CD4-positive, alpha-beta T cell (primary cell): ENCODE measurements at regions not wholly inside any gene's neighbourhood (a gene's known extent, or its start where the extent isn't known, plus 50 kb on each side); places are given as distances from the start of the nearest gene placed in this dataset.

ENCODE experiments used
- ATAC-seq: fragments of 200-7000 bp; cut with Tn5 transposase; one replicate; pipeline ENCODE4 v1.10.0; 2022; ENCODE audit warnings: mild to moderate bottlenecking; ENCODE audit not compliant: poor library complexity
- CTCF ChIA-PET: fragments of 350-600 bp; sonication (Branson Sonifier 250); formaldehyde crosslinking; loops from one replicate; lab custom pipeline; 2021; ENCODE audit warnings: antibody characterized with exemption, inconsistent platforms; lab: Charles Lee
- POLR2A ChIA-PET: fragments of 350-600 bp; sonication (Branson Sonifier 250); formaldehyde crosslinking; loops from one replicate; lab custom pipeline; 2021; ENCODE audit warnings: antibody characterized with exemption, inconsistent platforms; lab: Charles Lee
- DNase-seq, 14 experiments: peaks; one replicate each; pipeline ENCODE4 v3.0.0-alpha.2; 2013 to 2020; ENCODE audit warnings: mixed read lengths in 2 of 14
- H3K27ac ChIP-seq, 2 donors: one replicate each; pipeline versions ENCODE4 v1.5.1 to v1.7.0; 2013; ENCODE audit warnings: low read length in 2 of 2, low read depth in 1 of 2, mild to moderate bottlenecking in 1 of 2
- H3K27me3 ChIP-seq, 2 experiments: 1 replicate in 1 of 2; 2 replicates in 1 of 2; pipeline versions ENCODE4 v1.6.1 to v1.7.0; 2013; ENCODE audit warnings: low read length in 2 of 2, control low read depth in 1 of 2, mild to moderate bottlenecking in 1 of 2, moderate library complexity in 1 of 2; ENCODE audit not compliant: insufficient read depth in 2 of 2, control insufficient read depth in 1 of 2
- H3K36me3 ChIP-seq: one replicate; pipeline ENCODE4 v1.6.1; 2013; ENCODE audit warnings: low read length, control low read depth; ENCODE audit not compliant: insufficient read depth
- H3K4me1 ChIP-seq: one replicate; pipeline ENCODE4 v1.6.1; 2013; ENCODE audit warnings: low read length, control low read depth; ENCODE audit not compliant: insufficient read depth
- H3K4me3 ChIP-seq: one replicate; pipeline ENCODE4 v1.5.1; 2013; ENCODE audit warnings: mild to moderate bottlenecking, low read length, moderate library complexity
- H3K9me3 ChIP-seq, 2 experiments: 1 replicate in 1 of 2; 2 replicates in 1 of 2; pipeline versions ENCODE4 v1.6.1 to v1.7.0; 2013; ENCODE audit warnings: low read length in 2 of 2, mild to moderate bottlenecking in 2 of 2, control low read depth in 1 of 2, moderate library complexity in 1 of 2; ENCODE audit not compliant: control insufficient read depth in 1 of 2, insufficient read depth in 1 of 2
- H3K27ac Mint-ChIP-seq: one replicate; pipeline ENCODE4 v1.8.0; 2020; ENCODE audit warnings: mixed read lengths
- H3K27me3 Mint-ChIP-seq: one replicate; pipeline ENCODE4 v1.8.0; 2021; ENCODE audit warnings: mixed read lengths
- H3K36me3 Mint-ChIP-seq: one replicate; pipeline ENCODE4 v1.8.0; 2021; ENCODE audit warnings: low read depth, mixed read lengths
- H3K4me1 Mint-ChIP-seq: one replicate; pipeline ENCODE4 v1.8.0; 2021; ENCODE audit warnings: low read depth, mixed read lengths
- H3K4me3 Mint-ChIP-seq: one replicate; pipeline ENCODE4 v1.8.0; 2020; ENCODE audit warnings: mild to moderate bottlenecking, mixed read lengths
- H3K9me3 Mint-ChIP-seq: one replicate; pipeline ENCODE4 v1.8.0; 2020; ENCODE audit warnings: mixed read lengths
- intact Hi-C, 2 experiments: fragments of 100-400 bp; cut with DNase I in 1 of 2; cut with micrococcal nuclease in 1 of 2; formaldehyde crosslinking; loops; one replicate each; pipeline versions ENCODE4 v1.15.1 to v1.9.0; 2023 to 2025; cut with DNase I, micrococcal nuclease
- TF ChIP-seq, protein P1 (sequence below): fragments of 200-600 bp; IDR thresholded peaks from one replicate; pipeline ENCODE4 v1.8.0; 2022; ENCODE audit warnings: antibody characterized with exemption, mild to moderate bottlenecking

DNA sequence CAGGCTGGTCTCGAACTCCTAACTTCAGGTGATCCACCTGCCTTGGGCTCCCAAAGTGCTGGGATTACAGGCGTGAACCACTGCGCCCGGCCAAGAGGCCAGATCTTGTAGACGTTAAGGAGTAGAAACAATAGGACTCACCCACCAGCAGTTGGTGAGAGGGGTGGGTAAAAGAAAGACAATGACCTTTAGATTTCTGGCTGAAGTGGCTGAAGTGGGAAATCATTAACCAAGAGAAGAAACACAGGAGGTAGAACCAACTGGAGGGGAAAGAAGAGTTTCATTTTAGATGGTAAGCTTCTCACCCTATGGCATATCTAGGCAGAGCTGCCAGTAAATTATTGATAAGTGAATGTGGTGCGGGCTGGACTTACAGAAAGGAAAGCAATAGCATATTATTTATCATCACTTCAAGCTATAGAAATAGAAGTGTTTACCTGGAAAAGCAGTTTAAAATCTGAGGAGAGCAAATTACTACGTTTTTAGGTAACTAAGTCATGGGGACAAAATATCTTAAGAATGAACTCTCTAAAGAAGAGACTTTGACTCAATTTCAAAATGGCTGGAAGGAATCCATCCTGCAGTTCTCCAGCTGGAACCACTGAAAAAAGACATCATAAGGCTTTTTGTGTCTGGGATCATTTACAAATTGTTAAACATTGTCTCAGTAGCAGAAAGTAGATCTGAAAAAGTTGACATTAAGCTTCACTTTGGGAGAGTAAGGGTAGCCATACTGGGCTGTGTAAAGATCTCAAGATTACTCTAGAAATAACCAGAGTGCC is 109.6 kb downstream of the ALDH8A1 start:
- Mint-ChIP-seq H3K4me3 (no peak overlapping the region), H3K36me3 (no peaks in the 10 kb centered on the region), H3K9me3 (no peaks in the 10 kb centered on the region), H3K4me1 (no peaks in the 10 kb centered on the region), H3K27me3 (no peaks in the 10 kb centered on the region), H3K27ac (no peak overlapping the region)
- intact Hi-C loops = no loop called here
- no peak for DNase-seq
- no peaks in the 10 kb centered on the region for H3K4me1 ChIP-seq
- ChIA-PET POLR2A (no interaction called here), CTCF (no interaction called here)
- TF ChIP-seq, protein P1, sequence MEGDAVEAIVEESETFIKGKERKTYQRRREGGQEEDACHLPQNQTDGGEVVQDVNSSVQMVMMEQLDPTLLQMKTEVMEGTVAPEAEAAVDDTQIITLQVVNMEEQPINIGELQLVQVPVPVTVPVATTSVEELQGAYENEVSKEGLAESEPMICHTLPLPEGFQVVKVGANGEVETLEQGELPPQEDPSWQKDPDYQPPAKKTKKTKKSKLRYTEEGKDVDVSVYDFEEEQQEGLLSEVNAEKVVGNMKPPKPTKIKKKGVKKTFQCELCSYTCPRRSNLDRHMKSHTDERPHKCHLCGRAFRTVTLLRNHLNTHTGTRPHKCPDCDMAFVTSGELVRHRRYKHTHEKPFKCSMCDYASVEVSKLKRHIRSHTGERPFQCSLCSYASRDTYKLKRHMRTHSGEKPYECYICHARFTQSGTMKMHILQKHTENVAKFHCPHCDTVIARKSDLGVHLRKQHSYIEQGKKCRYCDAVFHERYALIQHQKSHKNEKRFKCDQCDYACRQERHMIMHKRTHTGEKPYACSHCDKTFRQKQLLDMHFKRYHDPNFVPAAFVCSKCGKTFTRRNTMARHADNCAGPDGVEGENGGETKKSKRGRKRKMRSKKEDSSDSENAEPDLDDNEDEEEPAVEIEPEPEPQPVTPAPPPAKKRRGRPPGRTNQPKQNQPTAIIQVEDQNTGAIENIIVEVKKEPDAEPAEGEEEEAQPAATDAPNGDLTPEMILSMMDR = no peak
- no peak overlapping the region for H3K27ac ChIP-seq
- no peak overlapping the region for H3K4me3 ChIP-seq
- no peaks in the 10 kb centered on the region for H3K27me3 ChIP-seq
- no peak for ATAC-seq
- H3K36me3 ChIP-seq = no peaks in the 10 kb centered on the region
- H3K9me3 ChIP-seq = no peaks in the 10 kb centered on the region

DNA sequence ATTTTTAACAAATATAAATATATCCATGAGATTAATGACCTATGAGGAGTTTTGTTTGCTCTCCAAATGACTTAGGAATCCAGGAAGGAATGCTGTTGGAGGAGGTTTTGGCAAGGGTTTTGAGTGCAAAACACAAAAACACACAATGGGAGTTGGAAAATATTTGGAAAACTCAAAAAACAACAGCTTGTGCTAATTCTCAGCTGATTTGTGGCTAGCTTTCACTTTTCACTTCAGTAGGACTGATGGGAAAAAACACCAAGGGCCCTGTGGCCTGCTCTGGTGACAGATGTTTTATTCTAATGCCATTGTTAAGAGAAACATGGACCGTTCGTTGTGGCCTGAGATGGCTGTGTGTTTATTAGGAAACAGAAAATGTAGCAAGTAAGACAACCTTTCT is 113.9 kb downstream of the ALDH8A1 start:
- TF ChIP-seq, protein P1 = no peak
- ATAC-seq = no peak
- H3K27me3 ChIP-seq = no peaks in the 10 kb centered on the region

DNA sequence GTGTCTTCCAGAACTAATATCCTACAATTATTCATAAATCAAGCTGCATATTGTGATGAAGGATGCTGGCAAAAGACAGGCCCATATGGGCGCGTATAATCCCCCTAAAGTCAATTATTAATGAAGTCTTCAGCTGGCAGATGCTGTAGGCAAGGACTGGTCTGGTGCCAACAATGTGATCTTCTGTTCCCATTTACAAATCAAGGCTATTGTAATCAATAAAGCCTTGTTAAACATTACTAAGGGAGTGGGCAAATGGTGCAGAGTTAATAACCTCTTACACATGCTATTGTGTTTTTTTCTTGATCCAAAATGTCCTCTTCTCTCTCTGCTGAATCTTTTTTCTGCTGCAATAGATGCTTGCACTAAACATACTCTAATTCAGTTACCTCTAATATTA is 119.0 kb downstream of the ALDH8A1 start:
- Histone ChIP-seq H3K9me3 (no peaks in the 10 kb centered on the region), H3K4me1 (no peaks in the 10 kb centered on the region), H3K4me3 (no peak overlapping the region), H3K36me3 (no peaks in the 10 kb centered on the region), H3K27ac (no peak overlapping the region), H3K27me3 (no peaks in the 10 kb centered on the region)
- H3K4me1 Mint-ChIP-seq = no peaks in the 10 kb centered on the region
- ATAC-seq (no peak), DNase-seq (no peak)
- no peaks in the 10 kb centered on the region for H3K9me3 Mint-ChIP-seq
- H3K27ac Mint-ChIP-seq = no peak overlapping the region
- intact Hi-C loops = no loop called here
- TF ChIP-seq, protein P1 = no peak
- H3K27me3 Mint-ChIP-seq = no peaks in the 10 kb centered on the region
- CTCF ChIA-PET = interaction anchor here (0.5 kb wide), 1 partner anchor 1088 kb away, joined by 3 read pairs; no protein-coding TSS in a partner anchor
- no peaks in the 10 kb centered on the region for H3K36me3 Mint-ChIP-seq
- H3K4me3 Mint-ChIP-seq = no peak overlapping the region
- POLR2A ChIA-PET = no interaction called here

More for the DNA sequence above, 113.9 kb downstream of the ALDH8A1 start:
- Histone ChIP-seq H3K4me1 (no peaks in the 10 kb centered on the region), H3K36me3 (no peaks in the 10 kb centered on the region), H3K9me3 (no peaks in the 10 kb centered on the region), H3K27ac (no peak overlapping the region), H3K4me3 (no peak overlapping the region)
- intact Hi-C loops = no loop called here
- POLR2A ChIA-PET = no interaction called here
- Mint-ChIP-seq H3K4me3 (no peak overlapping the region), H3K27me3 (no peaks in the 10 kb centered on the region), H3K9me3 (no peaks in the 10 kb centered on the region), H3K27ac (no peak overlapping the region), H3K36me3 (no peaks in the 10 kb centered on the region), H3K4me1 (no peaks in the 10 kb centered on the region)
- no peak for DNase-seq
- CTCF ChIA-PET = no interaction called here
